PC-9 (cell line): ENCODE measurements at regions not wholly inside any gene's neighbourhood (a gene's known extent, or its start where the extent isn't known, plus 50 kb on each side); places are given as distances from the start of the nearest gene placed in this dataset.

ENCODE experiments used
- BruUV-seq: library from RNA; stranded (reverse); fragments of 400-500 nt; replicated peaks from 2 replicates; lab custom pipeline; 2021; lab: Mats Ljungman, UMichigan
- CTCF ChIA-PET: fragments of 300-600 bp; sonication (Branson Sonifier 250); formaldehyde crosslinking; loops from one replicate; lab custom pipeline; 2022; ENCODE audit warnings: antibody characterized with exemption; lab: Charles Lee
- POLR2A ChIA-PET: fragments of 300-600 bp; sonication (Branson Sonifier 250); formaldehyde crosslinking; loops from one replicate; lab custom pipeline; 2022; ENCODE audit warnings: antibody characterized with exemption; ENCODE audit not compliant: unreplicated experiment; lab: Charles Lee
- DNase-seq, 2 experiments: peaks; one replicate each; pipeline versions ENCODE4 v3.0.0 to v3.0.0-alpha.2; 2015 to 2022; ENCODE audit warnings: mixed read lengths in 1 of 2
- H2AFZ ChIP-seq: fragments of 200-600 bp; sonication (generic); 2 replicates; pipeline ENCODE4 v1.8.1; 2017; ENCODE audit warnings: antibody characterized with exemption
- H3F3A ChIP-seq: fragments of 200-600 bp; sonication (generic); 2 replicates; pipeline ENCODE4 v1.8.1; 2017; ENCODE audit warnings: antibody characterized with exemption, mild to moderate bottlenecking, low read depth; ENCODE audit not compliant: insufficient read depth
- H3K27ac ChIP-seq: fragments of 200-600 bp; sonication (generic); 2 replicates; pipeline ENCODE4 v1.6.1; 2016; ENCODE audit warnings: mixed run types
- H3K27me3 ChIP-seq: fragments of 200-600 bp; sonication (generic); 2 replicates; pipeline ENCODE4 v1.6.1; 2016; ENCODE audit warnings: low read depth, mixed run types; ENCODE audit not compliant: insufficient read depth
- H3K36me3 ChIP-seq: fragments of 200-600 bp; sonication (generic); 2 replicates; pipeline ENCODE4 v1.6.1; 2016; ENCODE audit warnings: low read depth, mixed run types
- H3K4me1 ChIP-seq: fragments of 200-600 bp; sonication (generic); replicated peaks from 2 replicates; pipeline ENCODE4 v1.6.1; 2016; ENCODE audit warnings: mixed run types; ENCODE audit not compliant: insufficient read depth
- H3K4me2 ChIP-seq: fragments of 200-600 bp; sonication (generic); 2 replicates; pipeline ENCODE4 v1.6.1; 2017; ENCODE audit warnings: mixed run types
- H3K4me3 ChIP-seq: fragments of 200-600 bp; sonication (generic); 2 replicates; pipeline ENCODE4 v1.6.1; 2016; ENCODE audit warnings: mixed run types
- H3K79me2 ChIP-seq: fragments of 200-600 bp; sonication (generic); 2 replicates; pipeline ENCODE4 v1.6.1; 2017; ENCODE audit warnings: low read depth, mixed run types
- H3K9me2 ChIP-seq: fragments of 200-600 bp; sonication (generic); 2 replicates; pipeline ENCODE4 v1.8.1; 2017; ENCODE audit warnings: mild to moderate bottlenecking; ENCODE audit not compliant: insufficient read depth
- H3K9me3 ChIP-seq: fragments of 200-600 bp; sonication (generic); 2 replicates; pipeline ENCODE4 v1.8.1; 2016; ENCODE audit warnings: low read depth; ENCODE audit not compliant: insufficient read depth
- H4K20me1 ChIP-seq: fragments of 200-600 bp; sonication (generic); 2 replicates; pipeline ENCODE4 v1.8.1; 2017; ENCODE audit not compliant: insufficient read depth
- CTCF ChIP-seq: fragments of 200-600 bp; sonication (generic); conservative IDR thresholded peaks from 2 replicates; pipeline ENCODE4 v1.6.1; 2017; ENCODE audit warnings: mixed run types, antibody characterized with exemption, mild to moderate bottlenecking, moderate library complexity
- EZH2 ChIP-seq: fragments of 200-600 bp; sonication (generic); IDR thresholded peaks from 2 replicates; pipeline ENCODE4 v1.8.0; 2017; ENCODE audit warnings: antibody characterized with exemption, low read depth
- intact Hi-C: fragments of 100-400 bp; cut with micrococcal nuclease; formaldehyde crosslinking; loops from one replicate; pipeline ENCODE4 v1.10.0; 2022; ENCODE audit not compliant: unreplicated experiment

GRCh38 chr7:85407391-85407790, 220.5 kb upstream of the SEMA3D start:
- H3K4me3 ChIP-seq: no peak overlapping the region
- no peaks in the 10 kb centered on the region for H3K9me3 ChIP-seq
- no peaks in the 10 kb centered on the region for H3F3A ChIP-seq
- TF ChIP-seq CTCF (no peak), EZH2 (no peak)
- no peaks in the 10 kb centered on the region; the same call in 1 of the 2 replicates for H3K9me2 ChIP-seq
- H3K27ac ChIP-seq: no peak overlapping the region
- no peaks in the 10 kb centered on the region for H3K4me1 ChIP-seq
- no TSS peak for BruUV-seq
- no peak for DNase-seq
- no peak overlapping the region for H3K4me2 ChIP-seq
- intact Hi-C loops: no loop called here
- CTCF ChIA-PET: no interaction called here
- no peaks in the 10 kb centered on the region for H3K27me3 ChIP-seq
- H3K79me2 ChIP-seq: no peaks in the 10 kb centered on the region
- no peak overlapping the region for H2AFZ ChIP-seq
- POLR2A ChIA-PET: no interaction called here
- H3K36me3 ChIP-seq: no peaks in the 10 kb centered on the region
- no peaks in the 10 kb centered on the region for H4K20me1 ChIP-seq

- Histone ChIP-seq H3F3A (no peaks in the 10 kb centered on the region), H3K9me2 (no peaks in the 10 kb centered on the region; the same call in 1 of the 2 replicates), H3K27ac (no peak overlapping the region), H3K79me2 (no peaks in the 10 kb centered on the region), H3K4me1 (no peaks in the 10 kb centered on the region), H3K4me3 (no peak overlapping the region), H3K9me3 (no peaks in the 10 kb centered on the region), H3K27me3 (no peaks in the 10 kb centered on the region), H4K20me1 (no peaks in the 10 kb centered on the region), H2AFZ (no peak overlapping the region), H3K36me3 (no peaks in the 10 kb centered on the region), H3K4me2 (no peak overlapping the region)
- no TSS peak for BruUV-seq
- intact Hi-C loops: no loop called here
- TF ChIP-seq EZH2 (no peak), CTCF (no peak)
- DNase-seq: no peak
- ChIA-PET POLR2A (no interaction called here), CTCF (no interaction called here)
These were observed 218.4 kb upstream of the SEMA3D start for GRCh38 chr7:85405016-85405902.

GRCh38 chr7:85396676-85397075, 209.8 kb upstream of the SEMA3D start:
- no peak overlapping the region for H3K4me3 ChIP-seq
- no peaks in the 10 kb centered on the region for H3K27me3 ChIP-seq
- TF ChIP-seq EZH2 (no peak), CTCF (no peak)
- ChIA-PET CTCF (no interaction called here), POLR2A (no interaction called here)
- no peaks in the 10 kb centered on the region for H3K9me2 ChIP-seq
- no peaks in the 10 kb centered on the region for H3K36me3 ChIP-seq
- H3F3A ChIP-seq: no peaks in the 10 kb centered on the region
- BruUV-seq: no TSS peak
- no peaks in the 10 kb centered on the region for H3K79me2 ChIP-seq
- H3K27ac ChIP-seq: no peak overlapping the region
- H3K4me1 ChIP-seq: no peaks in the 10 kb centered on the region
- no peak for DNase-seq
- H2AFZ ChIP-seq: no peak overlapping the region
- H4K20me1 ChIP-seq: no peaks in the 10 kb centered on the region
- no peaks in the 10 kb centered on the region for H3K9me3 ChIP-seq
- no peak overlapping the region for H3K4me2 ChIP-seq
- intact Hi-C loops: no loop called here
